ENCODE measurements at regions not wholly inside any gene's neighbourhood (a gene's known extent, or its start where the extent isn't known, plus 50 kb on each side); places are given as distances from the start of the nearest gene placed in this dataset.

- Histone ChIP-seq H3K36me3 (ENCODE audit: insufficient read depth, low read length) (no peaks in the 10 kb centered on the region), H3K27me3 (ENCODE audit: insufficient read depth, low read depth, low read length) (no peaks in the 10 kb centered on the region), H3K79me2 (replicated peaks; ENCODE audit: insufficient read depth, low read length) (no peaks in the 10 kb centered on the region), H3K27ac (ENCODE audit: low read length) (no peak overlapping the region), H3K9me2 (ENCODE audit: insufficient read depth, low read length) (no peaks in the 10 kb centered on the region), H3K9ac (ENCODE audit: low read length) (no peak overlapping the region), H3K4me2 (ENCODE audit: low read length) (no peak overlapping the region), H2AFZ (ENCODE audit: low read depth, low read length) (no peak overlapping the region), H4K20me1 (ENCODE audit: insufficient read depth) (no peaks in the 10 kb centered on the region), H3F3A (ENCODE audit: insufficient read depth, low read length, poor library complexity, severe bottlenecking) (no peaks in the 10 kb centered on the region), H3K9me3 (ENCODE audit: low read length) (no peaks in the 10 kb centered on the region), H3K4me3 (ENCODE audit: low read length) (no peak overlapping the region)
- TF ChIP-seq SMC3 (conservative IDR thresholded peaks at IDR 0.05; ENCODE audit: poor library complexity) = no peak
- TF ChIP-seq POLR2AphosphoS5 (IDR thresholded peaks at IDR 0.05) = no peak
- no peak for TF ChIP-seq TAF1 (IDR thresholded peaks at IDR 0.05; ENCODE audit: low read depth)
- no peak for TF ChIP-seq EP300 (conservative IDR thresholded peaks at IDR 0.05; ENCODE audit: poor library complexity, severe bottlenecking)
- TF ChIP-seq MXI1 (conservative IDR thresholded peaks at IDR 0.05; ENCODE audit: poor library complexity, severe bottlenecking) = no peak
- TF ChIP-seq EZH2 (IDR thresholded peaks at IDR 0.05; ENCODE audit: borderline replicate concordance, insufficient read depth, low read length, poor library complexity, severe bottlenecking) = no peak
- TF ChIP-seq REST (IDR thresholded peaks at IDR 0.05; ENCODE audit: borderline replicate concordance) = no peak
- TF ChIP-seq, protein P1, sequence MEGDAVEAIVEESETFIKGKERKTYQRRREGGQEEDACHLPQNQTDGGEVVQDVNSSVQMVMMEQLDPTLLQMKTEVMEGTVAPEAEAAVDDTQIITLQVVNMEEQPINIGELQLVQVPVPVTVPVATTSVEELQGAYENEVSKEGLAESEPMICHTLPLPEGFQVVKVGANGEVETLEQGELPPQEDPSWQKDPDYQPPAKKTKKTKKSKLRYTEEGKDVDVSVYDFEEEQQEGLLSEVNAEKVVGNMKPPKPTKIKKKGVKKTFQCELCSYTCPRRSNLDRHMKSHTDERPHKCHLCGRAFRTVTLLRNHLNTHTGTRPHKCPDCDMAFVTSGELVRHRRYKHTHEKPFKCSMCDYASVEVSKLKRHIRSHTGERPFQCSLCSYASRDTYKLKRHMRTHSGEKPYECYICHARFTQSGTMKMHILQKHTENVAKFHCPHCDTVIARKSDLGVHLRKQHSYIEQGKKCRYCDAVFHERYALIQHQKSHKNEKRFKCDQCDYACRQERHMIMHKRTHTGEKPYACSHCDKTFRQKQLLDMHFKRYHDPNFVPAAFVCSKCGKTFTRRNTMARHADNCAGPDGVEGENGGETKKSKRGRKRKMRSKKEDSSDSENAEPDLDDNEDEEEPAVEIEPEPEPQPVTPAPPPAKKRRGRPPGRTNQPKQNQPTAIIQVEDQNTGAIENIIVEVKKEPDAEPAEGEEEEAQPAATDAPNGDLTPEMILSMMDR (IDR thresholded peaks at IDR 0.05; ENCODE audit: poor library complexity, severe bottlenecking) = no peak
- TF ChIP-seq RAD21 (conservative IDR thresholded peaks at IDR 0.05) = no peak
These were observed 220.6 kb upstream of the TSHZ2 start for GRCh38 chr20:52751571-52751970.

- no peak overlapping the region for H3K27ac ChIP-seq (ENCODE audit: low read length)
- TF ChIP-seq MXI1 (conservative IDR thresholded peaks at IDR 0.05; ENCODE audit: poor library complexity, severe bottlenecking) = no peak
- TF ChIP-seq REST (IDR thresholded peaks at IDR 0.05; ENCODE audit: borderline replicate concordance) = no peak
- TF ChIP-seq, protein P1 (IDR thresholded peaks at IDR 0.05; ENCODE audit: poor library complexity, severe bottlenecking) = no peak
- no peak for TF ChIP-seq EP300 (conservative IDR thresholded peaks at IDR 0.05; ENCODE audit: poor library complexity, severe bottlenecking)
- TF ChIP-seq SMC3 (conservative IDR thresholded peaks at IDR 0.05; ENCODE audit: poor library complexity) = no peak
- no peak for TF ChIP-seq POLR2AphosphoS5 (IDR thresholded peaks at IDR 0.05)
- no peak for TF ChIP-seq RAD21 (conservative IDR thresholded peaks at IDR 0.05)
- no peak for TF ChIP-seq EZH2 (IDR thresholded peaks at IDR 0.05; ENCODE audit: borderline replicate concordance, insufficient read depth, low read length, poor library complexity, severe bottlenecking)
- TF ChIP-seq TAF1 (IDR thresholded peaks at IDR 0.05; ENCODE audit: low read depth) = no peak
These were observed 222.2 kb upstream of the TSHZ2 start for GRCh38 chr20:52749938-52750337.

More at GRCh38 chr20:52749938-52750337, 222.2 kb upstream of the TSHZ2 start:
- Histone ChIP-seq H3K36me3 (ENCODE audit: insufficient read depth, low read length) (no peaks in the 10 kb centered on the region), H2AFZ (ENCODE audit: low read depth, low read length) (no peak overlapping the region), H3F3A (ENCODE audit: insufficient read depth, low read length, poor library complexity, severe bottlenecking) (no peaks in the 10 kb centered on the region), H3K79me2 (replicated peaks; ENCODE audit: insufficient read depth, low read length) (no peaks in the 10 kb centered on the region), H3K4me3 (ENCODE audit: low read length) (no peak overlapping the region), H3K27me3 (ENCODE audit: insufficient read depth, low read depth, low read length) (no peaks in the 10 kb centered on the region), H3K9me3 (ENCODE audit: low read length) (no peaks in the 10 kb centered on the region), H4K20me1 (ENCODE audit: insufficient read depth) (no peaks in the 10 kb centered on the region), H3K9me2 (ENCODE audit: insufficient read depth, low read length) (no peaks in the 10 kb centered on the region), H3K4me2 (ENCODE audit: low read length) (no peak overlapping the region), H3K9ac (ENCODE audit: low read length) (no peak overlapping the region)
